GM19023 (cell line): ENCODE measurements at regions not wholly inside any gene's neighbourhood (a gene's known extent, or its start where the extent isn't known, plus 50 kb on each side); places are given as distances from the start of the nearest gene placed in this dataset.
"Not testable (repeated sequence)": the region's sequence is repeated elsewhere in the genome, so short reads cannot be mapped to it uniquely, and the experiment has no call there.

Experiments used
- ATAC-seq: cut with Tn5 transposase; IDR thresholded peaks from one replicate; pipeline ENCODE4 v1.9.1; 2021; ENCODE audit warnings: mild to moderate bottlenecking, moderate library complexity; ENCODE audit not compliant: unreplicated experiment

DNA sequence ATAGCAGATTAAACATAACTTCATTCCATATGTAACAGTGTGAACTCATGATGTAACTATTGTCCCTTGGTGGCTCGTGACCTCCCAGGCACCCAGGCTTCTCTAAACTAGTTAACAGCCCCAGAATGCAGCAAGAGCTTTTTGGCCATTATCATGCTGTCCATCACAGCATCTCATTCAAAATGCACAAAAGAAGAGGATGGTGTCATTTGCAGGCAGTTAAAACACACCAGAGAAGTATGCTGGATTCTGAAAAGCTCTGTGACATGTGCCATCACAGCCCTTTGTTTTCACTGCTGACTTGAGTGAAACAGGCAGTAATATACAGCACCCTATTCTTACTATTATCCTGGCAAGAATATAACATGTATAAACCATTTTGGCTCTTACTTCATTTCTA is 117.6 kb upstream of the CHMP2B start:
- ATAC-seq: no peak

DNA sequence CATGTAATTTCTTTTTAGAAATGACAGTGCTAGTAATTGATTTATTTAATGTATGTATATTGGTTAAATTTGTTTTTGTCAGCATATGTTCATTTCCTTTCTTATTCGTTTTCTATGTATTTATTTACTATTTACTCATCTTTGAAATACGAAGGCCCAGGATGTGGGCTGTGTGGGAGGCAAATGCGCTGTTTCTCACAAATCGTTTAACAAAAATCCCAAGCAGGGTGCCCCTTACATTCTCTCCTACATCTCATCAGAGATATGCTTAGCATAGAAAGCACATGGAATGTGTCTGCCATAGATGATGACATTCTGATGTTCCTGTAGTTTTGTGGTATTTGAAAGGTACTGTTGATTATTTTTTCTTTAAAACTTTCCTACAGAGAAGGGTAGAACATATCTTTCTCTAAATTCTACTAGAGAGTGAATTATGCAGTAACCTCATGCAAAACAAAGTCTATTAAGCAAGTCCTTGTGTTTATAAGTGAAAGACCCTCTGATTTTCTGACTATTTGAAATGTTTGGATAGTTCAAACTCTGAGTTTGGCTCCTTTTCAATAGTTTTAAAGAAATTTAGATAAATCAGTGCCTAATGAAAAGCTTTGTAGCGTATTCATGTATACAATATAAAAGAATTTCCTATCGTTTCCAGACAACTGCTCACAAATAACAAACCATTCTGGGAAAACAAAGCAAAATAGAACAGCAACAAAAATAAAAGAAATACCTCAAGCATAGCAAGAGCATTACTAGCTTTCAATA is 111.1 kb upstream of the VGLL3 start:
- no peak for ATAC-seq

DNA sequence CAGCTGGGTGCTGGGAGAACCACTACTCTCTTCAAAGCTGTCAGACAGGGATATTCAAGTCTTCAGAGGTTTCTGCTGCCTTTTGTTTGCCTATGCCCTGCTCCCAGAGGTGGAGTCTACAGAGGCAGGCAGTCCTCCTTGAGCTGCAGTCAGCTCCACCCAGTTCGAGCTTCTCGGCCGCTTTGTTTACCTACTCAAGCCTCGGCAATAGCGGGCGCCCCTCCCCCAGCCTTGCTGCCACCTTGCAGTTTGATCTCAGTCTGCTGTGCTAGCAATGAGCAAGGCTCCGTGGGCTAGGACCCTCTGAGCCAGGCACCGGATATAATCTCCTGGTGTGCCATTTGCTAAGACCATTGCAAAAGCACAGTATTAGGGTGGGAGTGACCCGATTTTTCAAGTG is 106.8 kb upstream of the VGLL3 start:
- ATAC-seq: not testable (repeated sequence)

DNA sequence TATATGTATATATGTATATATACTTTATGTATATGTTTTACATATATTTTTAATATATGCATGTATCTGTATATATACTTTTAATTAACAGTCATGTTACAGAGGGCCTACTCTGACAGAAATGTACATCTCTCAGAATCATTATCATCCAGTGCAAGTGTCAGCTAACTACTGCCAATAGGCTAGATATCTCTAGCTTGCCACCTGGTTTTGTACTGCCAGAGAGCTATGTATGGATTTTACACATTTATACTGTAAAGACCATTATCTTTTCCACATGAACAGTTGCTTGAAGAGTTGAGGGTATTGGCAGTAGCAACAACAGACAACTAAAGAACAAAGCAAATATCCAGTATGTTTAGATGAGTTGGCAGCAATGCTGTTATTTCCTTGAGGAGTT is 99.7 kb upstream of the VGLL3 start:
- no peak for ATAC-seq

DNA sequence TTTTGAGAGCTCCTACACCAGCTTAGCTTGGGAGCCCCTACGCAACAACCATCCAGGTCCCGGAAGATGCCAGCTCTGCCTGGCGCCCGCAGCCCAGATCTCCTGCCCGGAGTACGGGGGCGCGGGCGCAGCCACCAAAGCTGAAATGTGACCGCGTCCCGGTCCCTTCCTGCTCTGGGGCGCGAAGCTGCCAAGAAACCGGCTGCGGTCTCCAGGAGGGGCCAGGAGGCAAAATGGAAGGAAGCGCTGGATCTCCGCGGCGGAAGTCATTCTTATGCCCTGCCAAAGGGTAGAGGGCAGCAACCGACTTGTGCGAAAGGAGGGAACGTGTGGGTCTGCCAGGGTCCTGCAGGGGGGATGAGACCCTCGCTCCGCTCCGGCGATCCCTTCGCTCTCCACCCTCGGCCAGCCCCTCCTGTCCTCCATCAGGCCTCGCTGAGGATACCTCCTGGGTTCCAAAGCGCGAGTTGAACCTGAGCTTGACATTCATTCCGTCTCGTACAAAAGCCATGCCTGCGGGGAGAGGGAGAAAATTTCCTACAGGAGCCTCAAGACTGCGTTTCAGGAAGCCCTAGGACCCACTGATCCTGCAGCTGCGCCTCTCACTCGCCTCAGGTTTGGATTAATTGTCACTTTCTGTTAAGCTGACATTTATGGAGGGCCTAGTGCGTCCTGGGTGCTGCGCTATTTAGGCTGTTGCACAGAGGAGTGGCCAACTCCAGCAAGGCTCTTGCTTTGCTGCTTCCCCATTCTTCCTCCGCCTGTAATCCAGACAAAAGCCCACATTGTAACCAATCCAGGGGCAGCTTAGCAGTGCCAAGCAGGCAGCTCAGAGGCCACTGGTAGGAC is 98.3 kb upstream of the VGLL3 start:
- peak; percentile 74 for ATAC-seq

DNA sequence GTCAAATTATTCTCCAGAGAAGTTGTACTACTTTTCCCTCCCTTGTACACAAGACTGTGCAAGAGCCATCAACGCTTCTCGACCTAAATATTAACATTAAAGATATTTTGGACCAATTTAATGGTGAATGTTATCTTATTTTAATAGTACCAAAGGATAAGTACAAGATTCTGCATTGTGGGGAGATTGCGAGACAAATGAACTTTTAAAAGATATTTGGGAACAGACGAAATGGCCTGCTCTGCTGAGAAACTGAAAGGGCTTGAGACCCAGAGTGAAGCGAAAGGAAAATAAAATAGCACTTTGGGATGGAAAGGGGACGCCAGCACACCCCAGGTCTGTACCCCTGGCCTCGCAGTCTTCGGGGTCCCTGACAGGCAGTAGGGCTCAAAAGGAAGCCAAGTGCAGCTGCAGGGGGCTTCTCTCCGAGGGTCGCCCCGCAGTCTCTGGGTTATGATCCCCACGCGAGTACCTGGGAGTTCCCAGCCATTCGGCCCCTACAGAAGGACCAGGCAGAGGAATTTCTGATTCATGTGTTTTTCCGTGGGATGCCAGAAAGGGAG is 97.6 kb upstream of the VGLL3 start:
- peak; percentile 16 for ATAC-seq

DNA sequence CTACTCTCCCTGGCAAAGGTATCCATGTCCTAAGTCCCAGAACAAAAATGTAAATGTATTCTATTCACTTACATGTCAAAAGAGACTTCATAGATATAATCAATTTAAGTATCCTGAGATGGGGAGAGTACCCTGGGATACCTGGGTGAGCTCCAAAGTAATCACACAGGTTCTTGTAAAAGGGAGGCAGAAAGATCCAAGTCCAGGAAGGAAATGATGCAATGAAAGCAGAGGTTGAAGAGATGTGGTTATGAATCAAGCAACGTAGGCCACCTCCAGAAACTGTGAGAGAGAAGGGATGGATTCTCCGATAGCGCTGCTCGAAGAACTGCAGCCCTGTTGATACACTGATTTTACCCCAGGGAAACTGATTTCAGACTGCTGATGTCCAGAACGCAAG is 93.9 kb upstream of the VGLL3 start:
- ATAC-seq: no peak

DNA sequence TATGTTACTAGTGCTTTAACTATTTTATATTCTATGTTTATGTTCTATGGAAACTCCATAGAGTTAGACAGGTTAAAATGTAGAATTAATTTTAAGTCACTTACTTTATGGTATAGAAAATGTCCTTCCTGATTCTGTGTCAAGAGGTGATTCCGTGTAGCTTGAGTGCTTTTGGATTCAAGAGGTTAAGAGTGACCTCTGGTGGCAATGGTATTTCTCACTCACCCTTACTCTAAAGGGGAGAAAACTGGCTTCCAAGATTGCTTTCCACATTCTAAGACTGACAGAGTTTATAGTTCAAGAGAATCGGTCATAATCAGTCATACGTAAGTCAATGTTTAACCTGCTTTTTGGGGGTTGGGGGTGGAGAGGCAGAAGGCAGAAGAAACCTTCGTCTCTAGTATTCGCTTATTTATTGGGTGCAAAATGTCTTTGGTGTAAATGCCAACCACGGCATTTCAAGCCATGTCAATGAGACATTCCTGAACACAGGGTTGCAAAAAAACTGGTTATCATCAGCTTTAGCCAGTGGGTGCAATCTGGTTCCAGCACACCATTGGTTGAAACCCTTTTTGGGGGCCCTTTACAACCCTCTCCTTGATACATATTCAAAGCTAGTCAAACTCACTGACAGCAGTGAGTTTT is 92.0 kb upstream of the VGLL3 start:
- ATAC-seq: peak; percentile 75

DNA sequence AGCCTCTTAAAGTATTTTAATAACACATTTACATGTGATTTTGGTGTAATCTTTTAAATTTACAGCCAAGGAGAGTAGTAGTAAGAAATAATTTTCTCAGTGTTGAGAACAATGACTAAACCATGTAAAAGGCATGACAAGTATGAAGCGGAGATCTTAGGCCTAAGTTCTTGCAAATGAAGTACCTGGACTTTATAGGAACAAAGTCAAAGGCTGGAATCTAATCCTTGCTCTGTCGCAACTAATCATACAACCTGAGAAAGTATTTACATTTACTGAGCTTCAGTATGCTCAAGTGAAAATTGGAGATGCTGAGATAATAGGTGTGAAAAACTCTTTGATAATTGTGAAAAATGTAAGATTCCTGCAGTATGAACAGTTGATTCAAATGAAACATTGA is 86.4 kb upstream of the VGLL3 start:
- no peak for ATAC-seq

DNA sequence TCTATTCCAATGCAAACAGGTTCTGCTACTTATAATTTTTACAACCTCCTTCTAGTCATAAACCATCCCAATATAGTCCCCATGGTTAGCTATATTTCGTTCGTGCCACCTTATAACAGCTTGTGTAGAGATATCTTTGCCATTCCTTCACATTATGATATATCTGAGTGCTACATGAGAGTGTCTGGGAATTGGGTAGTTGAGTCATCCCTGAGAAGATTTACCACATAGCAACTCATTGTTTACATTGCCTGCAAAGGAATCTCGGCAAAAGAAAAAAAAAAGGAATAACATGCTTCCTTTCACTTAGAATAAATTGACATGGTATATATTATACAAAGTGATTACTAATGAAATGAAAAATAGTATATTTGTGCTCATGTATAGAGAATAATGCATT is 86.0 kb upstream of the VGLL3 start:
- no peak for ATAC-seq

DNA sequence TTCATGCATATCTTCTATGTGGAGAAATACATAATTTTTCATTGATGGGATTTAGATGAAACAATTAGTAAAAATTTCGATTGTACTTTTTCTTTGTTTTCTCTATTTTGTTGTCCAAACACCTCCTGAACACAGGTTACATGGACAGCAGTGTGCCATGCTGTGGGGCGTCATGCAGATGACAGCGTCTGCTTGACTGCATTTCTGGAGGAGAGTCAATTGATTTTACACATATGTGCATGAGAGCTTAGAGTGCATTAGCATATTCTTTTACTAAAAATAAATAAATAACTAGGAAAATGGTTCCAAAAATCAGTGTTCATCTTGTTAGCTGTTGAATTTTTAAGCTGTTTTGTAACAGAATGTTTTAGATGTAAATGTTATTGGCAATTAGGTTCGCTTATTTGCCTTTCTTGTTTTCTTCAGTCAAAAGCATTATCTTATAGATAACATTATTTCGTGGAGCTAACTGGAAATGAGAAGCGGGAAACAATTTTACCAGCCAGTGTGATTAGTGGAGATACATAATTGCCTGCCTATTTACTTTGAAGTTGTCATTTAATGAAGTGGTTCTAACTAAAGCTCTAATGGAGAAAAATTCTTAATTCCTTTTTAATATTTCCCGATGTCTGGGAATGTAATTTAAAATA is 82.7 kb upstream of the VGLL3 start:
- ATAC-seq: no peak

DNA sequence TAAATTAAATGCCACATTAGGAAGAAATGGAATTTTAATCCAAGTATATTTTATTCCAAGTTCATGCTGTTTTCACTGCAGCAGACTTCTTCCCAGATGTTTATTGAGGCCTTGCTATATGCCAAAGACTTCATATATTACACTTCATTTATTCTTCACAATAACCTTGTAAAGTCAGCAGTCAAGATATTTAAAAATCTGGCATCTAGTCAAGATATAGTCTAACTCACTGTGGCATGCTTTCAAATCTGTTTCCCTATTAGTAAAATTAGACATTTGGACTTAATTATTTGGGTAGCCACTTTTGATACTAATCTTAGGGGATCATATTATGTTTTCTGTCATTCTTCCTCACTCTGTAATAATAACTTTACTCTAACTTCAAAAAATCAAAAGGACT is 81.5 kb upstream of the VGLL3 start:
- ATAC-seq: no peak

DNA sequence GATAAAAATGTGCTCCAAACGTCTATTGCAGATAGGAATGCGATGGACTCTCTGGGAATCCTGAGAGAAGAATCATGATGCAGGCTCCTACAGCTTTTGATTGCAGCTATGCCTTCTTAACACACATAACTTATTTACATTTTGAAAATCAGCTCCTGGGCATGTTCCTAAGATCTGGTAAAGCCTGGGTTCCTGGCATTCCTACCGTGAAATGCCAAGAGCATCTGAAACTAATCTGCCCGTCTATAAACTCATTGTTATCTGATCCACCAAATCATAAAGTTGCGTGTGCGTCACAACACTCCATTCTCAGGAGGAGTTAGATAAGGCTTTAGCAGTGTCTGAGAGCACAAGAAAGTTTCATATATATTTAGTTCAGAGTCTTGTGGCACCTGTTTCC is 79.0 kb upstream of the VGLL3 start:
- no peak for ATAC-seq

DNA sequence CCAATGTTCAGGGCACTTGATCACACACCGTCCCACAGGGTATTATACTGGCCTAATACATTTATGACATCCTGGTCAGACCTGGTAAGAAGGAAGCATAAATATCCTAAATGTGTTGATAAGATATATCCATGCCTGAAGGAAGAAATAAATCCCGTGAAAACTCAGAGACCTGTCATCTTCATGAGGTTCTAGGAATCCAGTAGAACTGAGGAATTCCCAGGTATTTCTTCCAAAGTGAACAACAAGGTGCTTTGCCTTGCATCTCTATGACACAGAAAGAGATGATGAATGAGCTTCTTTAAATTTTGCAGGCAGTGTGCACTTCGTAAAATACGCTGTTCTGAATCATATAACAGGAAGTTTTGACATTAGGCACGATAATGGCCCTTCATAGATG is 78.1 kb upstream of the VGLL3 start:
- ATAC-seq: no peak

DNA sequence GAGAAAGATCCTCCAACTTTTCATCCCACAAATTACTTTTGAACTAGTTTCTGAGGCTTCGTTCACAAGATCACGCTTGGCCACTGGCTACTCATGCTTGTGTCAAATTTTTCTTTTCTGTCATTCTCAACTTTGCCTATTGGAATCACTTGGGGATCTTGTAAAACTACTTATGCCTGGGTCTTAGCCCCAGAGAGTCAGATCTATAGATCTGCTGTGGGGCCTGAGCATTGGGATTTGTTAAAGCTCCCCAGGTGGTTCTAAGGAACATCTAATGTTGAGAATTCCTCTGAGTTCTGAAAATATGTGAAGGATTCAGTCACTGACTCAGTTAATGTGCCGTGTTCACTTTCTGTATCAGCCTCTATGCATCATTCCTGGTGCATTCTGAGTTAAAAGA is 71.7 kb upstream of the VGLL3 start:
- ATAC-seq: no peak

DNA sequence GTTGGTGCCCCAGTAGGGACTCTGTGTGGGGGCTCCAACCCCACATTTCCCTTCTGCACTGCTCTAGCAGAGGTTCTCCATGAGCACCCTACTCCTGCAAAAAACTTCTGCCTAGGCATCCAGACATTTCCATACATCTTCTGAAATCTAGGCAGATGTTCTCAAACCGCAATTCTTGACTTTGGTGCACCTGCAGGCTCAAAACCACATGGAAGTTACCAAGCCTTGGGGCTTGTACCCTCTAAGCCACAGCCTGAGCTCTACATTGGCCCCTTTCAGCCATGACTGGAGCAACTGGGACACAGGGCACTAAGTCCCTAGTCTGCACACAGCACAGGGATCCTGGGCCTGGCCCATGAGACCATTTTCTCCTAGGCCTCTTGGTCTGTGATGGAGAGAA is 66.5 kb upstream of the VGLL3 start:
- ATAC-seq: no peak

DNA sequence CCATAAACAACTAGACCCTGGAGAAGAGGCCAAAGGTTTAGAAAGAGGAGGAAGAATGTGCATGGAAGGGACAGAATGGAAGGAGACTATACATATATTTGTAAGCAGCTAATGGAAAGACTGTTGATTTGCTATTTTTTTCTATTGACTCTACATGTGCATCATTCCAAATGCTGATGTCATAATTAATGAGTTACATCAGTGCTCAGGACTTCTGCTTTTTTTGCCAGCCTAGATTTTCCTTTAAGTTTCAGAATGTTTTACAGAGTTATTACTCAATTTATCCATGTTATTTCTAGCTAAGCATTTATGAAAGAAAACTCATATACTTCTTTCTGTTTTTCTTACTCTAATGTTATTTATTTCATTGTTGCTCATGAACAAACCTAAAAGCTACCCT is 62.6 kb upstream of the VGLL3 start:
- no peak for ATAC-seq

DNA sequence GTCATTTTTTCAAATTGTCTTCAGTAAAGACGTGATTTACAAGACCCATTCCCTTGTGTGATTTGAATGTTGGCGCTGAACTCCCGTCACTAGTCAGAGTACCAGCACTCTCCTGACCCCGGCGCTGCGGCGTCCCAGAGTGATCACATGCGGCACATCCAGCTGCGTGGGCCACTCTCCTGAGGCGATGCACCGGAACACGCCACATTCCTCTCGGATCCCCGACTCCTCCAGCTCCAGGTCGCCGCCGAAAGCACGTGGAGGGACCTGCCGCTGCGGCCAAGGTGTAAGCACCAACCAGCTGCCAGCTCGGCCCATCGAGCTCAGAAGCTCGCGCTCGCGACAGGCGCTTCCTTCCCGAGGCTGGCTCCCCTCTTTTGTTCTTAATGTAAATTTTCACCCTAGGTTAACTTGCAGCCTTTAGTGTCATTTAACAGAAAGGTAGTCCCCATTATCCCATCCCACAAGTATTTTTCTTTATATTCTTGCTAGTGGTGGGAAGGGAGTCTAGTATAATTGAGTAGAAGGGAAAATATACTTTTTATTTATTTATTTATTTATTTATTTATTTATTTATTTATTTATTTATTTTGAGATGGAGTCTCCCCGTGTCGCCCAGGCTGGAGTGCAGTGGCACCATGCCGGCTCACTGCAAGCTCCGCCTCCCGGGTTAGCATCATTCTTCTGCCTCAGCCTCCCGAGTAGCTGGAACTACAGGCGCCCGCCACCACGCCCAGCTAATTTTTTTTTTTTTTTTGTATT is 61.7 kb upstream of the VGLL3 start:
- ATAC-seq: no peak

DNA sequence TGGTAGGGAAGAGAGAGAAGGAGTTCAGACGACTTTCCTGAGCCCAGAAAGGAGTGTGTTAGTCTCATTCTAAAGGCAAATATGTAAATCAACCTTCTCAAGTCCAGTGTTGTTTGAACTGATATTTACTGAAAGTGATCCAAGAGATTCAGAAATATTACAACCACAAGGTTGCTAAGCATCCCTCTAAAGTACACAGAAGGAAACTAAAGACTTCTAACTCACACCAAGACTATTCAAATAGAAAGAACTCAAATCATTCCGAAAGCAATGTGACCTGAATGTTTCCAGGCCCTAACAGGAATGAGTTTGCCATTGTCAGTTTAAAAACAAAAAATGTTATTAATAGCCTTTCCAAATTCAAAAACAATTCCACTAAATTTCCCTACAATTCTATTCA is 56.9 kb upstream of the VGLL3 start:
- ATAC-seq: no peak

DNA sequence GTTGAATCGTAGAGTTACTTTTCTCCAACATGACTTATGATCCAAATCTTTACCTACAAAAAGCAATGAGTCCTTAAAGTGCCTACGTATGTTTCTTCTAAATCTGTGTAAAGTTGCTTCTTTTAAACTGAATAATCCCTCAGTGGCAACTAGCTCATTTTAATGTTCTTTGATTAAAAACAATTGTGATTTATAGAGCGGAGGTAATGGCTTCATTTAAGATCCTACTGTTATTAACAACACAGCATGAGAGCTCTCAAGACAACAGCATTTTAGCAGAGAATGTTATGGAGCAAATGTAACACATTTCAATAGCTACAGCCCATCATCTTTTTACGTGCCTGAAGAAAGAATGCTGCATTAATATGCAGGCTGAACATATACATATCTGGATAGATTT is 55.3 kb upstream of the VGLL3 start:
- ATAC-seq: no peak
